Ishikawa (cell line): ENCODE measurements at regions not wholly inside any gene's neighbourhood (a gene's known extent, or its start where the extent isn't known, plus 50 kb on each side); places are given as distances from the start of the nearest gene placed in this dataset.

Source experiments
- CEBPB ChIP-seq: IDR thresholded peaks from 2 replicates; pipeline ENCODE4 v1.6.1; 2012
- EGR1 ChIP-seq: IDR thresholded peaks from 2 replicates; pipeline ENCODE4 v1.6.1; 2012
- EP300 ChIP-seq: IDR thresholded peaks from 2 replicates; pipeline ENCODE4 v1.6.1; 2012; ENCODE audit warnings: borderline replicate concordance
- FOXM1 ChIP-seq: IDR thresholded peaks from 2 replicates; pipeline ENCODE4 v1.6.1; 2012; ENCODE audit warnings: low read depth, borderline replicate concordance
- NFIC ChIP-seq: IDR thresholded peaks from 2 replicates; pipeline ENCODE4 v1.6.1; 2012
- RAD21 ChIP-seq: IDR thresholded peaks from 2 replicates; pipeline ENCODE4 v1.6.1; 2012; ENCODE audit warnings: low read depth
- REST ChIP-seq: IDR thresholded peaks from 2 replicates; pipeline ENCODE4 v1.6.1; 2012; ENCODE audit warnings: low read depth, mild to moderate bottlenecking
- TAF1 ChIP-seq: IDR thresholded peaks from 2 replicates; pipeline ENCODE4 v1.6.1; 2012; ENCODE audit warnings: low read depth, mild to moderate bottlenecking
- TCF12 ChIP-seq: IDR thresholded peaks from 2 replicates; pipeline ENCODE4 v1.6.1; 2012; ENCODE audit warnings: low read depth
- TEAD4 ChIP-seq: IDR thresholded peaks from 2 replicates; pipeline ENCODE4 v1.6.1; 2012
- USF1 ChIP-seq: IDR thresholded peaks from 2 replicates; pipeline ENCODE4 v1.6.1; 2012
- YY1 ChIP-seq: IDR thresholded peaks from 2 replicates; pipeline ENCODE4 v1.6.1; 2012; ENCODE audit warnings: low read depth
- ZBTB7A ChIP-seq: IDR thresholded peaks from 2 replicates; pipeline ENCODE4 v1.6.1; 2012; ENCODE audit warnings: low read depth
- TF ChIP-seq, protein P1 (sequence below): IDR thresholded peaks from 2 replicates; pipeline ENCODE4 v1.6.1; 2012

DNA sequence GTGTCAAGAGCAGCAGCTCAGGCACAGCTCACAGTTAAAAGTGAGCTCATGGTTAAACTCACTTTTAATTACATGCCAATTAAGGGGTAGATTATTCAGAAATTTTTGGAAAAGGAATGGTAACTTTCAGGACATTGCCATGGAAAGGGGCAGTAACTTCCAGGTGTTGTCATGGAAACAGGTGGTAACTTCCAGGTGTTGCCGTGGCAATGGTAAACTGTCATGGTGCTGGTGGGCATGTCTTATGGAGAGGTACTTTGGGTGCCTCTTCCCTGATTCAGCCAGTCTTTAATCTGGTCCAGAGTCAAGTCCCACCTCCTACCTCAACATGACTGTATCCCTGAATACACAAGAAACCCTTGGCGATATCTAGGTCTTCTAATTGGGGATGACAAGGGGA, 223.2 kb upstream of the TAS2R1 start:
- TF ChIP-seq, protein P1, sequence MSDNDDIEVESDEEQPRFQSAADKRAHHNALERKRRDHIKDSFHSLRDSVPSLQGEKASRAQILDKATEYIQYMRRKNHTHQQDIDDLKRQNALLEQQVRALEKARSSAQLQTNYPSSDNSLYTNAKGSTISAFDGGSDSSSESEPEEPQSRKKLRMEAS, result no peak
- no peak for TF ChIP-seq REST
- TF ChIP-seq EP300, result no peak
- no peak for TF ChIP-seq FOXM1
- TF ChIP-seq TCF12, result no peak
- TF ChIP-seq TAF1, result no peak
- no peak for TF ChIP-seq ZBTB7A
- no peak for TF ChIP-seq RAD21
- TF ChIP-seq CEBPB, result no peak
- no peak for TF ChIP-seq TEAD4
- no peak for TF ChIP-seq USF1
- no peak for TF ChIP-seq NFIC
- no peak for TF ChIP-seq EGR1
- no peak for TF ChIP-seq YY1
